ENCODE measurements at regions not wholly inside any gene's neighbourhood (a gene's known extent, or its start where the extent isn't known, plus 50 kb on each side); places are given as distances from the start of the nearest gene placed in this dataset.

DNA sequence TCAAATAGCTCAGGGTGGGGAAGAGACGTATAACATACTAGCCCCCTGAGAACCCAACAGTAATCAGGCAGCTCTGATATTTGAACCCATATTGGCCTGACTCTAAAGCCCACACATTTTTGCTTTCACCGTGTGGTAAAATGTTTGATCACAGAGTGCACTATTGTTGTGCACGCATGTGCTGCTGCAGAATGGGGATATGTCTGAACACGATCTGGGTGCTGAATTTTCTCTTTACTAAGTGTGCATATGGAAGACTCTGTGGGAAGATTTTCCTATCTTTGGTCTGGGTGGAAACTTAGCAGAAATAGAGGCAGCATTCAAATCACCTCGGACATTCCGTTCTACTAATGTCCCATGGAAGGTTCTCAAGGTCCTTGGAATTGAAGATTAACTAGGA lies 800.1 kb downstream of the TFAP2A start:
- DNase-seq (ENCODE audit: low read depth in 3 of 3): no peak

DNA sequence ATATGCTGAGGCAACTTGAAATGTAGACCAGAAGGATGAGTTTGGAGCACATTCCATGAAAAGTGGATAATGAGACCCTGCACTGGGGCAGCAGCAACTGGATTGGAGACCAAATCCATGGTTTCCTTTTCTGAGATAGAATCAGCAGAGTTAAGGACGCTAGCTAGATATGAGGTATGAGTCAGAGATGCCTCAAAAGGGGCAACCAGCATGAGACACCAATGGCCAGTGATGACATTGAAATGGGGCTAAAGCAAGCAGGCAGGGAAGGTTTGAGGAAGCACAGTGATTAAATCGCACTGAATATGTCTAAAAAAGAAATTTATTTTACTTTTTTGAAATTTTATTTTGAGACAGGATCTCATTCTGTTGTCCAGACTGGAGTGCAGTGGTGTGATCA lies 802.4 kb downstream of the TFAP2A start:
- DNase-seq (ENCODE audit: low read depth in 3 of 3): no peak

DNA sequence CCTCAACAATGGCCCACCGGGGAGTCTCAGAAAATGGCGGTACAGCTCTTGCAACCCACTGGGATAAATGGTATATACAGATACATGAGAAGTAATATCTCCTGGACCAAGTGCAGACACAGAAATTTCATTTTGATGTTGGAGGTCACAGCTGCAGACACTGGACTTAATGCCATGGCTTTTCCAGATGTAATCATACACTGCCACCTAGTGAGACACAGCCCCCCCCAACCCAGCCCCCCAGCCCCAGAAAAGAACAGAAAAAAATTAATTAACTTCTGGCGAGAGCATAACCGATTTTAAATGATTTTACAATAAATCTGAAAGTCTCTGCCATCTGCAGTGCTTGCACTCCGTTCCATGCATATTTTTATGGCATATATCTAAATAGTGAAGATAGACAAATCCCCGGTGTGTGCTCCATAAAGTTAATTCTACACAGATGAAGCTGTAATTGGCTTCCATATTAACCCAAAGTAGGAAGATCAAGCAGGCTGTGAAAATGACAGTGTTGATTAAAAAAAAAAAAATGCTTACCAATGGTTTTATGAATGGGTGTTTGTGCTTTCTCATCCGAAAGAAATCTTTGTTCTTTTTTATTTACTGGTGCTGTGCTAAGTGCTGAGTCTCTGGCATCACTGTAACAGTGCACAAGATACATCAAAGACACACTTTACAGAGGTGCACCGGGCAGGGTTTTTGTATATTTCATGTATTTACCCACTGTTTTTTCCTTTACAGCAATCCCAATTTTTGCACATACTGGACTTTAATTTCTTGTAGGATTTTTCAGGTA lies 804.1 kb downstream of the TFAP2A start:
- no peak for DNase-seq (ENCODE audit: low read depth in 3 of 3)

DNA sequence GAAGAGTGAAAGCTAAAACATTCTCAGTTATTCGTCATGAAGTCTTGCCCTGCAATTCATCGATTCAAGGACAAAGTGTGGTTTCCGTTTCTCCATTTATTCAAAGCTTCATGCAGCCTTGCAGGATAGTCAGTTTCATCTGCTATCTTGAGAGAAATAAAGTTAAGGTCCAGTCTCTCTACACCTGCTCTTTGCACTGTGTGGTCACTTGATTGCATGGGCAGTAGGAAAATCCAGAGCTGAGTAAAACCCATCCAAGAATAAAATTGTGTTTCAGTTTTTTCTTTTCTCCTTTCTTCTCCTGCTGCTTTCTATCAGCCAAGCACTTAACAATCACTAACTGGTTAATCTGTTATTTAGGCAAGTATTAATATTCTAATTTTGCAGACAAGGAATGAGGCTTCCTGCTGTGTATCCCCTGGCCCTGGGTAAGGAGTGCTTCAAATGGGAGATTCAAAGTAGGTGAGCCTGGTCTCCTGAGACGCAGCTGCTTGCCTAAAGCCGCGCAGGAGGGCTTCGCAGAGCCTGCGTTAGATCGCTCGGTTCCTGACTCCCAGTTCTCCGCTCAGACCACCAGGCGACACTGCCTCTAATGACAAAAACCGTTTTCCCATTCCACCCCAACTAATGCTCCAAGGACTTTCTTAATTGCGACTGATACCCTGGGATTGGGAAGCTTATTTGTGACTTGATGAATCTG lies 808.3 kb downstream of the TFAP2A start:
- no peak for DNase-seq (ENCODE audit: low read depth in 3 of 3)

DNA sequence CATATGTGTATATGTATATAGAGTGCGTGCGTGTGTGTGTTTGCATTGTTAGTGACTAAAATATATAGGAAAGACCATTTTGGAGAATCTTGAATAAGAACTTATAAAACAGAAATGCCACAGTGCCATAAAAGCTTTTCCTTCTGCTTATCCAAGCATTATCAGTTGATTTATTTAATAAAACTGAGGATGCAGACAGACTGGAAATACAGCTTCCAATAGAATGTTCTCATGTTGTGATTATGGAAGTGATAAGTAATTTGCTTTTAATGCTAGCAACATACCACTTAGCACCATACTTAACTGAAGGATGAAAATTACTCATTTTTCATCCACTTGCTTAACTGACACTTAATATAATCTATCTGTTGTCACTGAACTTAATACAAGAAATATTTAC lies 820.1 kb downstream of the TFAP2A start:
- no peak for DNase-seq (ENCODE audit: low read depth in 3 of 3)

DNA sequence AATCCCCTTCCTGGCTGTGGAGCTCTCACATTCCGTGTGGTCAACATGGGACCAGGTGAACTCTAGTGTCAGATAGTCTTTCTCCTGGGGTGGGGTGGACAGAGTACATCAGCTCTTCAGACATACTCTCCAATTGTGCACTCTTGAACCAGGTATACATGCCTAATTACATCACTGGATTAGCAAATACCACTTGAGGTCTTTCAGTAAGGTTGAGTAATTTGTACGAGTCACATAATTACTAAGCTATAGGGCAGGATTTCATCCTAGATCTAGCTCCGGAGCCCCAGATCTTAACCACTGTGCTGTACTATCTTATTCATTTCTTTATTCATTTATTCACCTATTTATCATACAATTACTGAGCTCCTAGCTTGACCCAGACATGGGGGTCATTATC lies 821.3 kb downstream of the TFAP2A start:
- DNase-seq (ENCODE audit: low read depth in 3 of 3): no peak

DNA sequence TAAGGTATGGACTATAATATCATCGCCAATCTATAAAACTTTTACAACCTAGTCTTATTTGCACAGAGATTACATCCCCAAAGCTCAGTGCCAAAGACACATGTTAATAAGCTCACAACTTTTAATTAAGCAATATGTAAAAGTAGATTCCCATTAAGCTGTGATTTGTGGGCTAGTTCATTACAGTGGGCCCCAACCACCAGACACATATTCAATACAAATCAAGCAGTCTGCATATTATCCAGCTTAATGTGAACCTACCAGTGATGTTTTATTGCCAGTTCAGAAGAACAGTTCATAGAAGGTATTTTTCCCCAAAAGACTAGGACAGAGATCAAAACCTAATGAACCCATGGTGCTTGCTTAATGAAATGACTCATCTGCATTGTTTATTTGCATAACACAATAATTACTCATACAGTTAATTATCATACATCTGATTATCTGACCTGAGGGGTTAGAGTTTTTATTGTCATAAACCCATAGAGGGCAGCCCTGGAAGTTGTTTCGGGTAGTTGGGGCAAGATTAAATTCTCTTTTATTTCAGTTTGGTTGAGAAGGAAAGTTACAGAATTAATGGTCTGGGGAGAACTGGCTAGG lies 831.0 kb downstream of the TFAP2A start:
- DNase-seq (ENCODE audit: low read depth in 3 of 3): no peak

DNA sequence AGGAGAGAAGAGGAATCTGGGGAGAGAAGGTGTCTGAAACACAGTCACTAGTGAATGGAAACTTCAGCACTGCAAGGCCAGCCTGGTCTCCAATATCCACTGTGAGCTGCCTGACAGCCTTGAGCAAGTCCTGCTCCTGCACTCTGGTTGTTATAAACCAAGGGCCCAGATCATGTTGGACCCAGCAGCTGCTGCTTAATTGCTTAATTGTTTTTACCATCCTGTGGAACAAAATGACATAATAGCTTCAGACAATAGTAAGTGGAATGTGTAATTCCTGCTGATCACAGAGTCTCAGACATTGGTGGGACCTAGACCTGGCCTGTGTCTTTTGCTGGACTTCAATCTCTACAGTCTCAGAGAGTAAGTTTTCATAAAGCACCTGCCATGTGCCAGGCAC lies 833.7 kb downstream of the TFAP2A start:
- no peak for DNase-seq (ENCODE audit: low read depth in 3 of 3)

DNA sequence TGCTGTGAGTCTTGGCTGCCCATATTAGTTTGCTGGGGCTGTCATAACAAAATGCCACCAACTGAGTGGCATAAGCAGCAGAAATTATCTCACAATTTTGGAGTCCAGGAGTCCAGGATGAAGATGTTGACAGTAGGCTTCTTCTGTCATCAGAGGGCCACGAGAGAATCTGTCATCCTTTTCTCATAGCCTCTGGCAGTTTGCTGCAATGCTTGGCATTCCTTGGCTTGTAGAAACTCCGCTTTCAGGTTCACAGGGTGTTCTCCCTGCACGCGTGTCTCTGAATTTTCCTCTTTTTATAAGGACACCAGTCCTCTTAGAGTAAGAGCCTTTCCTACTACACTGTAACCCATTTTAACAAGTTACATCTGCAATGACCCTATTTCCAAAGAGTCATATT lies 838.4 kb downstream of the TFAP2A start:
- DNase-seq (ENCODE audit: low read depth in 3 of 3): no peak

DNA sequence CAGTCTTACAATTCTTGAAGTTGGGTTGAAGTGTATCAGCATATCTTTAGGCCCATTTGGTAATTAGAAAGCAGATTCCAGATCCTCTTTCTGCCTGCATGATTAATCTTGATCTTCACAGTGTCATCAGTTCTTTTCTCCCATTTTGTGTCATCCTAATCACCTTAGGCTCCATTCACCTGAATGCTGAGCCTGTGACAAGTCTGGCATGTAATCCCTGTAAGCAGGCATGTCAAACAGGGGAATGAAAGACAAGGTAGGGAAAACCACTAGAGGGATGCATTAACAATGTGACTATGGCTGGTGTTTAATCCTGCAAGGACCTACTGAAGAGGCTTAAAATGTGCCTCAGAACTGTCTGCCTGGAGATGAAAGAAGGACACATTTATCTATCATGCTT lies 848.8 kb downstream of the TFAP2A start:
- no peak for DNase-seq (ENCODE audit: low read depth in 3 of 3)

DNA sequence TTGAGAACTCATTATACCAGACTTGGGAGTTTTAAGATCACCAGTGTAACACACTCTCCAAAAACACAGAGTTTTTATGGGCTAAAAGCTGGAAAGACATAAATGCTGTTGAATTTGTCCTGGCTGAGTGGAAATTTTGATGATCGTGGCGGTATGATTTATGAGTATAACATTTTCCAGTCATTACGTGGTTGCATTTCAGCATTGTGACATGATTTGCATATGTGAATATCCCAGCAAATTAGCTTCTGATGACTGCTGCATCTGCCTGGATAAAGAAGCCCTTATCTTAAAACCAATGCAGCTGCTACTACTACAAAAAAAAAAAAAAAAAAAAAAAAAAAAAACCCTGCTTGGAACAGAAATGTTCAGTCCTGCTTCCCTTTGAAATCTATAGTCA lies 850.9 kb downstream of the TFAP2A start:
- no peak for DNase-seq (ENCODE audit: low read depth in 3 of 3)

DNA sequence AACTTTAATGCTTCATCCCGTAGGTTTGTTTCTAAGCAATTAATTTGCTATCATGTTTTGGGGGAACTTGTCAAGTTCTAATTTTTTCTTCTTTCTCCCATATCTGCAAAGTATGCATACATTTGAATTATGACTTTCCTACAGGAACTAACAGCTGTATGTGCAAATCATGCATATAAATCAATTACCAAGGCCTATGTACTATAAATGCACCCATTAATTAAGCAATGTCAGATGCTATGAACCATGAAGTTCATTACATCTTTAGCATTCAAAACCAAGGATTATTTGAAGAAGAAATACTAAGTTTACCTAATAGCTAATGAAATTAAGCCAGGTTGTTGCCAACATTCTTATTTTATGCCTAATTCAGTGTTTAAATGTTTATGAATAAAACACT lies 851.3 kb downstream of the TFAP2A start:
- DNase-seq (ENCODE audit: low read depth in 3 of 3): no peak

DNA sequence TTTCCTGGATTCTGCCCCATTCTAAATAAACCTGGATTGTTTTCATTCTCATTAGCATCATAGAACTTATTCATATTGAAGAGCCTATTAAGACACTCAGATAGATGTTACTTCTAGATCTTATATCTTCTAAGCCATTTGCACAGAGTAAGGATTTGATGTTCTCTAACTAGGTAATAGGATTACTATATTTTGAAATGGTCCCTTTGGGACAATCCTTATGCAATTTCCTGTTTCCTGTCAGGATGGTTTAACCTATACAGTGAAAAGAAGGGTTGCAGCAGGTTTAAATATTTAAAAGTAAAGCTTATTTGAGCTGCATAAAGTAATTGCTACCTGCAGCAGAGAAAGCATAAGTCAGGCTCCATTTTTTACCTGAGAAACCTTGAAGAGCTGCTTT lies 860.1 kb downstream of the TFAP2A start:
- DNase-seq (ENCODE audit: low read depth in 3 of 3): no peak

DNA sequence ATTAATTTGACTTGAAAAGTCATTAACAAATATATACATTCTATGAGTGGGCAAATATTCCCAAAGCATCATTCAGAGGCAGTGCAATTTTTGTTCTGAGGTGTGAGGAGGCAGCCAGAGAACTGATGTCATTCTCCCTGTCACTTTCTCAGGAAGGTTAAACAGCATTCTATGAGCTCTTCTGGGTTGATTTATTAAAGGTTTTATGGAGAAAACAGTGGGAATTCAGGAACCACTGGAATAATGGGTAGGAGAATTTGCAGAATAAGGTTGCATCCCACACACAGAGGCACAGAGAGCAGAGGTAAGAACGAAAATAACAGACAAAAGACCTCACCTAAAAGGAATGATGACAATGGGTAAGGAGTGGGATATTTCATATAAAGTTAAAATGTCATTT lies 860.6 kb downstream of the TFAP2A start:
- no peak for DNase-seq (ENCODE audit: low read depth in 3 of 3)

DNA sequence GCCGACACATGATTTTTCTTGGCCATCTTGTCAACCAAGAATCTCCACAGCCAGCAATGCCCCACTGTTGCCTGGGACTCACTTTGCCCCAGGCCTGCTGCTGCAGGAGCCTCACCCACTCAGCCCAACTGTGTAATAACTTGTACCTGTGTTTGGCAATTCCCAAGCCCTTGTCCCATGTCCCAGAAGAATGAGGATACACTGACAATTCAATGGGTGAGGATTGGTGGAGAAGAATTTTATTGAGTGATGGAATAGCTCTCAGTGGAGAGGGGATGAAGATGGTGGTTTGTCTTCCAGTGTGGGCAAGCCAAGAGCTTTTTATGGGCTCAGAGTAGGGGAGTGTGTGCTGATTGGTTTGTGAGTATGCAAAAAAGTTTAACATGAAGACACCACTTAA lies 861.9 kb downstream of the TFAP2A start:
- no peak for DNase-seq (ENCODE audit: low read depth in 3 of 3)

DNA sequence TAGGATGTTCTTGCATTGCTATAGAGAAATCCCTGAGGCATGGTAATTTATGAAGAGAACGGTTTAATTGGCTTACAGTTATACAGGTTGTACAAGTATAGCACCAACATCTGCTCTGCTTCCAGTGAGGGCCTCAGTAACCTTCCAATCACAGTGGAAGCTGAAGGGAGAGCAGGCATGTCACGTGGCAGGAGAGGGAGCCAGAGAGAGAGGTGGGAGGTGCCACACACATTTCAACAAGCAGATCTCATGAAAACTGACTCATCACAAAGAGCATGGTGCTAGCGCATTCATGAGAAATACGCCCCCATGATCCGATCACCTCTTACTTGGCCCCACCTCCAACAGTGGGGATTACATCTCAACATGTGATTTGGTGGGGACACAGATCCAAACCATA lies 871.2 kb downstream of the TFAP2A start:
- DNase-seq (ENCODE audit: low read depth in 3 of 3): no peak

DNA sequence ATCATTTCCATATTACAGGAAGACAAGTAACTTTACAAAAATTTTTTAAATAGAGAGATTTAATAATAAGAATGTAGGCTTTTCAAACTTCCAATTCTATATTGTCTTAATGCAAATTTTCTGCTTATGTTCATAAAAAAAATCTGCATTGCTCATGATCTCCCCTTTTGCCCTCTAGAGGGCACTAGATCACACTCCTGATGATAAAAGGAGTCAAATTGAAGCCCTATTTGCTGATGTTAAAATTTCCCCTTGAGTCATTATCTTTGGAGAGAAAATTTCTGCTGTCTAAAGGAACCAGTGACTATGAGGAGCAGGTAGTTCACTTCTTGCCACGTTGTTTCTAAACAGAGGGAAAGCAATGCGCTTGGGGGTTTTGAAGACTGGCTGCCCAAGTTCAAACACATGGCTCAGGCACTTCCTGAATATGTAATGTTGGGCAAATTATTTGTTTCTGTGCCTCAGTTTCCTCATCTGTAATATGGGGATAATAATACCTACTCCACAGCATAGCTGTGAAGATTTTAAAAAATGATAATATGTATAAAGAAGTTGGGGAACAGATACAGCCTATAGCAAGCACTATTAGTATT lies 874.2 kb downstream of the TFAP2A start:
- no peak for DNase-seq (ENCODE audit: low read depth in 3 of 3)

DNA sequence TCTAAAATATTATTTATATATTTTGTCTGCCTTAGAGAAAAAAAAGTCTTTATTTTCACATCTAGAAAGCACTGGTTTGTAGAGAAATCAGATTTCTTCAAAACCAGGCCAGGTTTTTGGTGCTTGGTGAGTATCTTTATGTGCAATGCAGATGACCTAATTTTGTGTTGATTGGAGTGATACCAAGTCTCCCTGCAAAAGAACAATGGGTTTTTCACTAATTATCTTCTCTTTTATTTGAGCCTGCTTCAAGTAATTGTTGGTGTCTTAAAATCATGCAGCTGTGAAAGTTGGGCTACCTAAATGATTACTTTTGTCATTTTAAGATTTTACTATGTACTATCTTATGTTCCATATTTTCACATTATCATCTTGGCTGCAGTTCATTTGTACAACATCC lies 874.7 kb downstream of the TFAP2A start:
- DNase-seq (ENCODE audit: low read depth in 3 of 3): no peak

DNA sequence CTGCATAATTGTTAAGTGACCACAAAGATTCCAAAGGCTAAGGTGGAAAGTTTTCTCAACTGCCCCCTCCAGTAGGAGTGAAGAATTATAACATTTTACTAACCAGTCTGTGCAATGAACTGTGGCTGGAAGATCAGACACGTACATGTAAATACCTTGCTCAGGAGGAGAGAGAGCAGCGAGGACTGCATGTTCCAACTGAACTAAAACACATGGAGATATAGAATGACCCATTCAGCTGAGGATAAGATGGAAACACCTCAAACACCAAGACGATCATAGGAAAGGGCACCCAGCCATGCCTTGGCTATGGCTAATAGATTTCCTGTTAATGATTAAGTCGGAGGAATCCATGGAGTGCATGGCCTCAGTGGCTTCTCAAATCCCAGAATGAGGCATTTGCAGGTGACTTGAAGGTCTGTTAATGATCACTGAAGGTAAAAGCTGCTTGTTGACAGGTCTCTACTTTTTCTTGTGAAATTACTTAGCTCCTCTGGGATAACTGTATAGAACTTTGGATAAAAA lies 875.6 kb downstream of the TFAP2A start:
- DNase-seq (ENCODE audit: low read depth in 3 of 3): no peak

DNA sequence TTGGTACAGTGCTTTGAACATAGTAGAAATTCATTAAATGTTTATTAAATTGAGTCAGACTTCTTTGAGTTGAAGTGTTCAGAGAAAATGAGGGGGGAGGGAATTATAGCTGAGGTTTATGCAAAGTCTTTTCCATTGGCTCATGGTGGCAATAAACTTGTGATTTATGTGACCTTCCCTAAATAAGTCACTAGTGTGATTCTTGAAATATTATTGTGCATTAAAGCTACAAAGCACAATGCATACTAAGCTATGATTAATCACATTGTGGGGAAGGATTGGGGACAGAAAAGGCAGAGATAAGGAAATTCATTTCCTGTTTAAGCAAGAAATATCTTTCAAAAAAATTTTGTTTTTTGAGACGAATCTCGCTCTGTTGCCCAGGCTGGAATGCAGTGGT lies 877.5 kb downstream of the TFAP2A start:
- no peak for DNase-seq (ENCODE audit: low read depth in 3 of 3)

DNA sequence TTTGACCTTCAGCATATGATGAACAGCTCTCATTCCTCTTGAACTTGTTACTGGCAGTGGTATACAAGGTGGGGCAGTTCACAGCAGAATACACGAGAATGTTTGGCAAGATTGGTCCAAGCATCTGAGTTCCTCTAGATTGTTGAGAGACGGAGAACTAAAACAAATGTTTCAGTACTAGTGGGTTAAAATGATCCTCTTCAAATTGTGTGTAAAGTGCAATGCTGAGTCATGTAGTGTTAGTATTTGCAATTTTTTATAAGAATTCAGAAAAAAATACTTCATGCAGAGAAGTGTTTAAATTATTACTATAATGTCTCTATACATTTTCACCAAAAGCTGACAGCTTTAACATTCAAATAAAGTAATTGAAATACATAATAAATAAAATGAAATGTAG lies 879.8 kb downstream of the TFAP2A start:
- DNase-seq (ENCODE audit: low read depth in 3 of 3): no peak
